8988T (cell line): ENCODE measurements at regions not wholly inside any gene's neighbourhood (a gene's known extent, or its start where the extent isn't known, plus 50 kb on each side); places are given as distances from the start of the nearest gene placed in this dataset.

ENCODE experiments used
- DNase-seq: peaks from one replicate; pipeline ENCODE4 v3.0.0; 2011

GRCh38 chr7:94324380-94325121, 70.1 kb upstream of the COL1A2 start:
- no peak for DNase-seq

GRCh38 chr7:94325122-94325475, 69.6 kb upstream of the COL1A2 start:
- no peak for DNase-seq

- DNase-seq, result no peak
Observed at GRCh38 chr7:94330269-94331020, 64.2 kb upstream of the COL1A2 start.

- no peak for DNase-seq
Observed at GRCh38 chr7:94332571-94332970, 62.1 kb upstream of the COL1A2 start.

GRCh38 chr7:94333810-94334209, 60.9 kb upstream of the COL1A2 start:
- no peak for DNase-seq

- DNase-seq, result no peak
Observed at GRCh38 chr7:94335586-94335985, 59.1 kb upstream of the COL1A2 start.

GRCh38 chr7:94336009-94336408, 58.7 kb upstream of the COL1A2 start:
- no peak for DNase-seq

- no peak for DNase-seq
Observed at GRCh38 chr7:94338921-94339371, 55.7 kb upstream of the COL1A2 start.

- no peak for DNase-seq
Observed at GRCh38 chr7:94344826-94345225, 49.9 kb upstream of the COL1A2 start.
